ENCODE measurements at regions not wholly inside any gene's neighbourhood (a gene's known extent, or its start where the extent isn't known, plus 50 kb on each side); places are given as distances from the start of the nearest gene placed in this dataset.

- peak; percentile 39 for DNase-seq
These were observed 889.3 kb upstream of the NUDT12 start for GRCh38 chr5:104451911-104452310.

- DNase-seq = no peak
These were observed 882.1 kb upstream of the NUDT12 start for GRCh38 chr5:104444656-104445055.

- no peak for DNase-seq
These were observed 881.1 kb upstream of the NUDT12 start for GRCh38 chr5:104443706-104444105.

- DNase-seq = no peak
These were observed 869.4 kb upstream of the NUDT12 start for GRCh38 chr5:104431981-104432380.

- DNase-seq = no peak
These were observed 868.5 kb upstream of the NUDT12 start for GRCh38 chr5:104431002-104431620.

- DNase-seq = no peak
These were observed 867.3 kb upstream of the NUDT12 start for GRCh38 chr5:104429911-104430310.

- DNase-seq = no peak
These were observed 858.8 kb upstream of the NUDT12 start for GRCh38 chr5:104421431-104421830.

- no peak for DNase-seq
These were observed 855.5 kb upstream of the NUDT12 start for GRCh38 chr5:104418056-104418455.

- DNase-seq = peak; percentile 76
These were observed 850.2 kb upstream of the NUDT12 start for GRCh38 chr5:104412649-104413240.

- DNase-seq = no peak
These were observed 838.4 kb upstream of the NUDT12 start for GRCh38 chr5:104400941-104401340.

- no peak for DNase-seq
These were observed 823.3 kb upstream of the NUDT12 start for GRCh38 chr5:104385906-104386305.

- no peak for DNase-seq
These were observed 812.8 kb upstream of the NUDT12 start for GRCh38 chr5:104375345-104375744.

GRCh38 chr5:104372796-104373195 is 810.2 kb upstream of the NUDT12 start:
- no peak for DNase-seq

GRCh38 chr5:104372376-104372775 is 809.8 kb upstream of the NUDT12 start:
- no peak for DNase-seq

- no peak for DNase-seq
These were observed 807.9 kb upstream of the NUDT12 start for GRCh38 chr5:104370523-104370922.

GRCh38 chr5:104367978-104368377 is 805.4 kb upstream of the NUDT12 start:
- no peak for DNase-seq

GRCh38 chr5:104363567-104363966 is 801.0 kb upstream of the NUDT12 start:
- DNase-seq = no peak

- DNase-seq = no peak
These were observed 799.3 kb upstream of the NUDT12 start for GRCh38 chr5:104361932-104362331.

GRCh38 chr5:104355350-104355749 is 792.8 kb upstream of the NUDT12 start:
- DNase-seq = peak; percentile 47

- peak; percentile 15 for DNase-seq
These were observed 790.8 kb upstream of the NUDT12 start for GRCh38 chr5:104353371-104353770.

GRCh38 chr5:104352954-104353353 is 790.4 kb upstream of the NUDT12 start:
- no peak for DNase-seq

GRCh38 chr5:104347119-104347708 is 784.6 kb upstream of the NUDT12 start:
- peak; percentile 48 for DNase-seq

GRCh38 chr5:104345222-104346016 is 782.8 kb upstream of the NUDT12 start:
- DNase-seq = no peak

GRCh38 chr5:104344809-104345208 is 782.2 kb upstream of the NUDT12 start:
- DNase-seq = no peak

Measured in DMS53 (cell line).